MM.1S (cell line): ENCODE measurements at regions not wholly inside any gene's neighbourhood (a gene's known extent, or its start where the extent isn't known, plus 50 kb on each side); places are given as distances from the start of the nearest gene placed in this dataset.

ENCODE experiments used
- DNase-seq: peaks from one replicate; pipeline ENCODE4 v3.0.0-alpha.2; 2015
- H2AFZ ChIP-seq: fragments of 300-600 bp; sonication (generic); 2 replicates; pipeline ENCODE4 v1.6.0; 2016; ENCODE audit warnings: antibody characterized with exemption, low read length
- H3F3A ChIP-seq: fragments of 300-600 bp; sonication (generic); 2 replicates; pipeline ENCODE4 v1.6.1; 2016; ENCODE audit warnings: mild to moderate bottlenecking, antibody characterized with exemption, low read length, moderate library complexity, mixed read lengths; ENCODE audit not compliant: insufficient read depth
- H3K27ac ChIP-seq: fragments of 300-600 bp; sonication (generic); 2 replicates; pipeline ENCODE4 v1.5.1; 2016; ENCODE audit warnings: mild to moderate bottlenecking, low read length
- H3K27me3 ChIP-seq: fragments of 300-600 bp; sonication (generic); replicated peaks from 2 replicates; pipeline ENCODE4 v1.6.0; 2016; ENCODE audit warnings: low read length; ENCODE audit not compliant: insufficient read depth
- H3K36me3 ChIP-seq: fragments of 300-600 bp; sonication (generic); replicated peaks from 2 replicates; pipeline ENCODE4 v1.6.1; 2016; ENCODE audit warnings: mild to moderate bottlenecking, low read length, mixed read lengths; ENCODE audit not compliant: insufficient read depth
- H3K4me1 ChIP-seq: fragments of 300-600 bp; sonication (generic); 2 replicates; pipeline ENCODE4 v1.6.1; 2016; ENCODE audit warnings: low read length, mixed read lengths
- H3K4me2 ChIP-seq: fragments of 300-600 bp; sonication (generic); 2 replicates; pipeline ENCODE4 v1.6.0; 2016; ENCODE audit warnings: low read depth, low read length
- H3K4me3 ChIP-seq: fragments of 300-600 bp; sonication (generic); 2 replicates; pipeline ENCODE4 v1.5.1; 2016; ENCODE audit warnings: low read length, mixed read lengths
- H3K79me2 ChIP-seq: fragments of 300-600 bp; sonication (generic); 2 replicates; pipeline ENCODE4 v1.6.1; 2016; ENCODE audit warnings: mixed run types, low read length, mixed read lengths
- H3K9ac ChIP-seq: fragments of 300-600 bp; sonication (generic); 2 replicates; pipeline ENCODE4 v1.6.1; 2016; ENCODE audit warnings: low read length, mixed read lengths
- H3K9me2 ChIP-seq: fragments of 300-600 bp; sonication (generic); replicated peaks from 2 replicates; pipeline ENCODE4 v1.6.1; 2016; ENCODE audit warnings: mild to moderate bottlenecking, low read length, mixed read lengths; ENCODE audit not compliant: insufficient read depth
- H3K9me3 ChIP-seq: fragments of 300-600 bp; sonication (generic); replicated peaks from 2 replicates; pipeline ENCODE4 v1.6.1; 2016; ENCODE audit warnings: mild to moderate bottlenecking, low read length, mixed read lengths; ENCODE audit not compliant: insufficient read depth
- H4K20me1 ChIP-seq: fragments of 300-600 bp; sonication (generic); 2 replicates; pipeline ENCODE4 v1.6.1; 2016; ENCODE audit warnings: mild to moderate bottlenecking, low read length, moderate library complexity, mixed read lengths; ENCODE audit not compliant: insufficient read depth
- CTCF ChIP-seq: fragments of 300-600 bp; sonication (generic); IDR thresholded peaks from 2 replicates; pipeline ENCODE4 v1.5.1; 2016; ENCODE audit warnings: antibody characterized with exemption, low read length, mixed read lengths
- EZH2 ChIP-seq: fragments of 300-600 bp; sonication (generic); optimal IDR thresholded peaks from 2 replicates; pipeline ENCODE3; 2017; ENCODE audit warnings: low read depth, mild to moderate bottlenecking, antibody characterized with exemption, low read length, mixed read lengths
- EZH2phosphoT487 ChIP-seq: fragments of 300-600 bp; sonication (generic); IDR thresholded peaks from 2 replicates; pipeline ENCODE4 v1.6.1; 2018; ENCODE audit warnings: antibody characterized with exemption, low read length

GRCh38 chr10:108849688-108850087 lies 1073.6 kb downstream of the XPNPEP1 start:
- H3K36me3 ChIP-seq = no peaks in the 10 kb centered on the region
- no peaks in the 10 kb centered on the region for H3K9me3 ChIP-seq
- H3K4me1 ChIP-seq = peaks cover 28% of the 10 kb centered on the region
- H3K27ac ChIP-seq = peak overlapping the region; percentile 16; the same call in 1 of the 2 replicates
- no peak overlapping the region for H2AFZ ChIP-seq
- no peak overlapping the region for H3K4me3 ChIP-seq
- peaks cover 12% of the 10 kb centered on the region; the same call in 1 of the 2 replicates for H3F3A ChIP-seq
- no peaks in the 10 kb centered on the region for H3K27me3 ChIP-seq
- no peak overlapping the region for H3K9ac ChIP-seq
- H4K20me1 ChIP-seq = no peaks in the 10 kb centered on the region
- no peaks in the 10 kb centered on the region for H3K9me2 ChIP-seq
- no peaks in the 10 kb centered on the region for H3K79me2 ChIP-seq
- peak; percentile 56 for DNase-seq
- peak overlapping the region; percentile 30; the same call in 1 of the 2 replicates for H3K4me2 ChIP-seq
- TF ChIP-seq EZH2 (no peak), EZH2phosphoT487 (no peak), CTCF (no peak)

- no peak for DNase-seq
- Histone ChIP-seq H2AFZ (no peak overlapping the region), H3K4me3 (no peak overlapping the region), H3K27me3 (no peaks in the 10 kb centered on the region), H3K9me2 (no peaks in the 10 kb centered on the region), H3K79me2 (no peaks in the 10 kb centered on the region), H3K4me2 (no peak overlapping the region), H4K20me1 (no peaks in the 10 kb centered on the region), H3K9ac (no peak overlapping the region), H3F3A (peaks cover 12% of the 10 kb centered on the region; the same call in 1 of the 2 replicates), H3K4me1 (peaks cover 28% of the 10 kb centered on the region), H3K27ac (no peak overlapping the region), H3K36me3 (no peaks in the 10 kb centered on the region), H3K9me3 (no peaks in the 10 kb centered on the region)
- TF ChIP-seq EZH2phosphoT487 = no peak
- TF ChIP-seq EZH2 = no peak
- TF ChIP-seq CTCF = no peak
Observed at GRCh38 chr10:108849186-108849585, 1074.1 kb downstream of the XPNPEP1 start.

- Histone ChIP-seq H3K9ac (no peak overlapping the region), H3K36me3 (no peaks in the 10 kb centered on the region), H3K4me3 (no peak overlapping the region), H3K27ac (no peak overlapping the region), H3K27me3 (no peaks in the 10 kb centered on the region), H3K79me2 (no peaks in the 10 kb centered on the region), H3F3A (peaks cover 12% of the 10 kb centered on the region; the same call in 1 of the 2 replicates), H3K9me2 (no peaks in the 10 kb centered on the region), H2AFZ (no peak overlapping the region), H4K20me1 (no peaks in the 10 kb centered on the region), H3K4me1 (peaks cover 28% of the 10 kb centered on the region), H3K9me3 (no peaks in the 10 kb centered on the region), H3K4me2 (no peak overlapping the region)
- no peak for TF ChIP-seq EZH2phosphoT487
- no peak for TF ChIP-seq EZH2
- TF ChIP-seq CTCF = no peak
- DNase-seq = no peak
Observed at GRCh38 chr10:108848046-108848445, 1075.3 kb downstream of the XPNPEP1 start.
